Activated naive CD8-positive, alpha-beta T cell treated with anti-CD3 and anti-CD28 coated beads, Interleukin-2, amount 10 ng/mL, durations not matched to agents 7 days and 5 days (primary cell): ENCODE measurements at regions not wholly inside any gene's neighbourhood (a gene's known extent, or its start where the extent isn't known, plus 50 kb on each side); places are given as distances from the start of the nearest gene placed in this dataset.
"Not testable (repeated sequence)": the region's sequence is repeated elsewhere in the genome, so short reads cannot be mapped to it uniquely, and the experiment has no call there.

Experiments used
- ATAC-seq: fragments of 150-1000 bp; cut with Tn5 transposase; one replicate; pipeline ENCODE4 v1.10.0; 2021; ENCODE audit warnings: low read depth, moderate library complexity
- POLR2A ChIA-PET: fragments of 350-600 bp; sonication (Branson Sonifier 250); formaldehyde crosslinking; loops from one replicate; lab custom pipeline; 2021; ENCODE audit warnings: antibody characterized with exemption; lab: Charles Lee
- DNase-seq: peaks from one replicate; pipeline ENCODE4 v3.0.0; 2021
- H3K27ac Mint-ChIP-seq: one replicate; pipeline ENCODE4 v1.8.0; 2022; ENCODE audit warnings: mild to moderate bottlenecking, mixed read lengths
- H3K27me3 Mint-ChIP-seq: one replicate; pipeline ENCODE4 v1.8.0; 2022; ENCODE audit warnings: mild to moderate bottlenecking, moderate library complexity, mixed read lengths
- H3K36me3 Mint-ChIP-seq: one replicate; pipeline ENCODE4 v1.8.0; 2021; ENCODE audit warnings: mild to moderate bottlenecking, mixed read lengths
- H3K4me1 Mint-ChIP-seq: one replicate; pipeline ENCODE4 v1.8.0; 2021; ENCODE audit warnings: mixed read lengths
- H3K4me3 Mint-ChIP-seq: one replicate; pipeline ENCODE4 v1.8.0; 2022; ENCODE audit warnings: mild to moderate bottlenecking, moderate library complexity, mixed read lengths
- H3K9me3 Mint-ChIP-seq: one replicate; pipeline ENCODE4 v1.8.0; 2021; ENCODE audit warnings: mixed read lengths

DNA sequence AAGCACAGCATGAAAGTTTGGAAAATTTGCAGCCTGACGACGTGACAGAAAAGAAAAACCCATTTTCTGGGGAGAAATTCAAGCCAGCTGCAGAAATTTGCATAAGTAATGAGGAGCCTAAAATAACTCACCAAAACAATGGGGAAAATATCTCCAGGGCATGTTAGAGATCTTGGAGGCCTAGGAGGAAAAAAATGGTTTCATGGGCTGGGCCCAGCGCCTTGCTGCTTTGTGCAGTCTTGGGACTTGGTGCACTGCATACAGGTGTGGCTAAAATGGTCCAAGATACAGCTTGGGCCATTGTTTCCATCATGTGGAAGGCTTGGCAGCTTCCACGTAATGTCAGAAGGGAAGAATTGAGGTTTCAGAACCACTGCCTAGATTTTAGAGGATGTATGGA, 428.5 kb upstream of the FRG2C start:
- POLR2A ChIA-PET = no interaction called here
- DNase-seq (no peak), ATAC-seq (no peak)
- no peaks in the 10 kb centered on the region for H3K4me1 Mint-ChIP-seq
- H3K36me3 Mint-ChIP-seq = no peaks in the 10 kb centered on the region
- no peak overlapping the region for H3K4me3 Mint-ChIP-seq
- peaks cover 2% of the 10 kb centered on the region for H3K27me3 Mint-ChIP-seq
- no peak overlapping the region for H3K27ac Mint-ChIP-seq
- H3K9me3 Mint-ChIP-seq = no peaks in the 10 kb centered on the region

DNA sequence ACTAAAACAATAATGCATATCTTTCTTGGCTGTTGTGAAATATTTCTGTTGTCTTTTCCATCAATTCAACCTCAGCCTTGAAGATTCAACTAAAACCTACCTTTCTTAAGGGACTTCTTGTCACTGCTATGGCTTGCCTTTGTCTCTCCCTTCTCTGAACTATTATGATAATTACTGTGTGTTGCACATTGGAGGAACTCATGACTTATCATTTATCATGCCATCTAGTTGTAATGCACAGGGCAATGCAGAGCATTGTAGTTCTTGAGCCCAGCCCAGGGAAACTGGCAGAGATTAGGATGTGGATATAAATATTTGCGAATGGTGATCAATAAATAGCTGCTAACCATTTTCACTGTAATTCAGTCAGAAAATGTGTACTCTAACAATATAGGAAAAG, 427.1 kb upstream of the FRG2C start:
- DNase-seq = no peak
- H3K9me3 Mint-ChIP-seq = no peaks in the 10 kb centered on the region
- H3K27ac Mint-ChIP-seq = no peak overlapping the region
- H3K36me3 Mint-ChIP-seq = no peaks in the 10 kb centered on the region
- H3K27me3 Mint-ChIP-seq = peaks cover 2% of the 10 kb centered on the region
- no peak overlapping the region for H3K4me3 Mint-ChIP-seq
- no peaks in the 10 kb centered on the region for H3K4me1 Mint-ChIP-seq
- POLR2A ChIA-PET = no interaction called here
- ATAC-seq = no peak

DNA sequence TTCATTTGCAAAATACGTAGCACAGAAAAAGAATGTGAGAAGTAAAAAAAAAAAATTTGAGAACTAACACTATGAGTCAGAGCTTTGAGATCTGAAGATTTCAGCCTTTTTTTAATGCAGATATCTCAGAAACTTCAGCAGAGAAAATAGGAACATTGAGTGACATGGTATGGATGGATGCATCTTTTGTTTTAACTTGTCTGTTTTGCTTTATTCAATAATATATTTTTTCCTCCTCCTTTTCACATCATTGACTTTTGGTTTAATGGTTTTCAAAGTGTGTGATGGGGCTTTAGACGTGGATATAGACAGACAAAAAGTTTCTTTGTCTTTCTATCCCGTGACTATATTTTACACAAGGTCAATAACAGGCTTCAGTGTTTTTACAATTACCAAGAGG, 426.7 kb upstream of the FRG2C start:
- Mint-ChIP-seq H3K9me3 (no peaks in the 10 kb centered on the region), H3K27me3 (peaks cover 2% of the 10 kb centered on the region), H3K4me1 (no peaks in the 10 kb centered on the region), H3K4me3 (no peak overlapping the region), H3K36me3 (no peaks in the 10 kb centered on the region), H3K27ac (no peak overlapping the region)
- no peak for DNase-seq
- POLR2A ChIA-PET = no interaction called here
- ATAC-seq = no peak

DNA sequence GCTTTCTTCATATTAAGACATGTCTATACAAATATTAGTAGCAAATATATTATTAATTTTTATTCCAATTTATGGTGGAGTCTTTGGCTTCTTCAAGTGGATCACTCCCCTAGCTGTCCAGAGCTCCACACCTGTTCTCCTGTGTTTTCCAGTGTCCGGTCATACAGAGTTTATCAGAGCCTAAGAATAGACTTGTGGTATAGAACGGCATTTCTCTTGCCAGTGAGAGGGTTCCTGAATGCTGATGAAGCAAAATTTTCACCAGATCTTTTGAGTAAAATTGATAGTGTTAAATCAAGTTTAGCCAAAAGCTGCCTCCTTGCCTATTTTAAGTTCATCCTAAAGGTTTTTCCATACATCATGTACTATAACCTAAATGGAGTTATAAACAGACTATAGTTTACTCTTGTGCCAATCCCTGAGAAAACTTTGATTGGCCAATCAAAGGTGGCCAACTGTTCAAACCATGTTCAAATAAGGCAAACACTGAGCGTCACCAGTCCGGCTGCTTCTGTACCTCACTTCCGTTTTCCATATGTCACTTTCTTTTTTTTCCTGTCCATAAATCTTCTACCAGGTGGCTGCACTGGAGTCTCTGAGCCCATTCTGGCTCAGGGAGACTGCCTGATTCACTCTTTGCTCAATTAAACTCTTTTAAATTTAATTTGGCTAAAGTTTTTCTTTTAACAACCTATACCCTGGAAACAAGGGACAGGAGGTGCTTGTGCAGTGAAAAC, 422.7 kb upstream of the FRG2C start:
- H3K4me1 Mint-ChIP-seq, H3K9me3 Mint-ChIP-seq, H3K27me3 Mint-ChIP-seq, H3K4me3 Mint-ChIP-seq, H3K27ac Mint-ChIP-seq, ATAC-seq, POLR2A ChIA-PET, H3K36me3 Mint-ChIP-seq, DNase-seq: not testable (repeated sequence)

DNA sequence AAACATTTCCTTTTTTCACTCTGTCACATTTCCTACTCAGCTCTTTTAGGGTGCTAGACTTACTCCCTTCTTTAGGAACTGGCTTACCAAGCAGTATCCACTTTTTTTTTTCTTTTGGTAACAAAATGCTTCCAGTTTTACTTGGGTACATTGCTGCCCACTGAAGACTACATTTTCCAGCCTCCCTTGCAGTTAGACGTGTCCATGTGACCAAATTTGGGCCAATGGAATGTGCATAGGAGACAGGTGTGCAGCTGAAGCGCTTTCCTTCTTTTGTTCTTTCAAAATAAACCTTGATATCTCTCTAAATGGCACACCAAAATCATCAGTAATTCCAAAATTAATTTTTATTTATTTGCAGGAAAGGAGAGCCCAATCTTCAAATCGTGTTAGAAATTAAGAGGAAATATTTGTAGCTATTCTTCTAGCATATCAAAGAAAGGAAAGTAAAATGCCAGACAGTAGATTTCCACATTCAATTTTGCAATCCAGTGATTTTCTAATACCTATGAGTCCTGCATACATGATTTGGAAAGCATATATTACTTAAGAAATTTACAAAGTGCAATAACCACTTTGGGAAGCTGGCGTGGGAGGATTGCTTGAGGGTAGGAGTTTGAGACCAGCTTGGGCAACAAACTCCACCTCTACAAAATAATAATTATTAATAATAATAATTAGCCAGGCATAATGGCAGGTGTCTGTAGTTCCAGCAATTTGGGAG, 422.0 kb upstream of the FRG2C start:
- ATAC-seq (no peak), DNase-seq (no peak)
- no peak overlapping the region for H3K27ac Mint-ChIP-seq
- no peak overlapping the region for H3K4me3 Mint-ChIP-seq
- no peaks in the 10 kb centered on the region for H3K9me3 Mint-ChIP-seq
- no peaks in the 10 kb centered on the region for H3K4me1 Mint-ChIP-seq
- no peaks in the 10 kb centered on the region for H3K36me3 Mint-ChIP-seq
- H3K27me3 Mint-ChIP-seq = peaks cover 2% of the 10 kb centered on the region
- POLR2A ChIA-PET = no interaction called here

DNA sequence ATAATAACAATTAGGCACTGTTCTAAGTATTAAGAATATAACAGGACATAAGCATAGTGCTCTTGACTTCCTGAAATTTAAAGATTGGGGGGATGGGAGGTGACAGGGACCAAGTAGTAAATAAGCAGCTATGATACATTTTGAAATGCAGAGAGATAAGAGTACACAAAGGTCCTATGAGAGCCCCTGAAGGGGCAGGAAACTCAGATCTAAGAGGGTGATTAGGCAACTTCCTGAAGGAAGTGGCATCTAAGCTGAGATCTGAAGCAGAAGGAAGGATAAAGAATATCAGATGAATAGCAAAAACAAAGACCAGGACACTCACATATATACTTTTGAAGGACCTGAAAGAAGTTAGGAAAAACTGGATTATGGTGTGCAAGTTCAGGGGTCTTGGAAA, 415.2 kb upstream of the FRG2C start:
- H3K27me3 Mint-ChIP-seq = no peaks in the 10 kb centered on the region
- H3K4me3 Mint-ChIP-seq = no peak overlapping the region
- DNase-seq (no peak), ATAC-seq (no peak)
- POLR2A ChIA-PET = no interaction called here
- H3K9me3 Mint-ChIP-seq = no peaks in the 10 kb centered on the region
- H3K27ac Mint-ChIP-seq = no peak overlapping the region
- H3K36me3 Mint-ChIP-seq = no peaks in the 10 kb centered on the region
- H3K4me1 Mint-ChIP-seq = peaks cover 7% of the 10 kb centered on the region

DNA sequence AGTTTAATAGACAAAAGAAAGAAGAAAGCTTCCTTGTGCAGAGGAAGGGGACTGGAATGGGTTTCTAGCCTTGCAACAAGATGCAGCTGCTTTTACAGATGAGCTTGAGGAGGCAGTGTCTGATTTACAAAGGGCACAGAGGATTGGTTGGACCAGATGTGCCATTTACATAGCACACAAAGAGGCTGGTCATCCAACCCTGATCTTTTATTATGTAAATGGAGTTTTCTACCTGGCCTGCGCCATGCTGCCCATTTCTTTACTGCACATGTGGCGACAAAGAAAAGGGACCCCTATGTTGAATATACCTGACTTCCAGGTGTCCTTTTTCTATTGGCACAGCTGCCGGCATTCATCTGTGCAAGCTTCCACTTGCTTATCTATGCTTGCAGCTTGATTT, 409.4 kb upstream of the FRG2C start:
- no peaks in the 10 kb centered on the region for H3K36me3 Mint-ChIP-seq
- POLR2A ChIA-PET = no interaction called here
- DNase-seq (no peak), ATAC-seq (no peak)
- no peak overlapping the region for H3K4me3 Mint-ChIP-seq
- no peaks in the 10 kb centered on the region for H3K27me3 Mint-ChIP-seq
- no peak overlapping the region for H3K27ac Mint-ChIP-seq
- H3K9me3 Mint-ChIP-seq = no peaks in the 10 kb centered on the region
- H3K4me1 Mint-ChIP-seq = no peaks in the 10 kb centered on the region

DNA sequence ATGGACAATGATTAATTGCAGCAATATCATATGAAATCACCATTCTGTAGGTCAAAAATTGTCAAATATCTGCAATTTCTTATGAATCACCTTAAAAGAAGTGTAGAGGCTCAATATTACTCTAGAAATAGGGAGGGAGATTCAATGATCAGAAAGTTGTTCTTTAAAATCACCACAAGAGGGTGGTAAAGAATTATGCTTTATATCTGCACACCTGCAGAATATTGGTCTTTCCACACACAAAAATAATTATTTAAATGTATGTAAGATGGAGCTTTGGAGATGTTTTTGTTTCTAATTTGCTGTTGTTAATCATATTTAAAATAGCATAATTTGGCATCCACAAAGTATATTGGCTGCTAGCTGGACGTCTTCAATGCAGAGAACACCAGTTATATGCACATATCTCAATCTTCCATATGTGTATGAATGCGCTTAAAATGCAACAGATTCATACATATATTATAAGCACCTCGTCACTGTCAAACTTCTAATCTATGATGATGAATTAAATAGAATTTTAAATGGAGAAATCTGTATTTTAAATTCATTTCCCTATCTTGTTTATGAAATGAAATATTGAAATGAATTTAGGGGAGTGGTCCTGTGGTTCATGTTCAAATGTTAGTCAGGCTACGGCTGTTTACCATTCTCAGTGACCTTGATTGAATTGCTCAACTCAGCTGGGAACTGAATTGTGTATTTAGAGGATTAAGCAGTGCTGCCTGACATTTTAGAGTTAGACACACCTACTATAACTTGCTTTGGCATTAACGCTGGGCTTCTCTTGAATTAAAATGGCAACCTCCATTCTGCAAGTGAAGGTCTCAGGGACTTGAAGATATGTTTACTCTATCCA, 405.1 kb upstream of the FRG2C start:
- ATAC-seq, H3K4me1 Mint-ChIP-seq, H3K27me3 Mint-ChIP-seq, H3K27ac Mint-ChIP-seq, H3K36me3 Mint-ChIP-seq, H3K9me3 Mint-ChIP-seq, POLR2A ChIA-PET, H3K4me3 Mint-ChIP-seq, DNase-seq: not testable (repeated sequence)

DNA sequence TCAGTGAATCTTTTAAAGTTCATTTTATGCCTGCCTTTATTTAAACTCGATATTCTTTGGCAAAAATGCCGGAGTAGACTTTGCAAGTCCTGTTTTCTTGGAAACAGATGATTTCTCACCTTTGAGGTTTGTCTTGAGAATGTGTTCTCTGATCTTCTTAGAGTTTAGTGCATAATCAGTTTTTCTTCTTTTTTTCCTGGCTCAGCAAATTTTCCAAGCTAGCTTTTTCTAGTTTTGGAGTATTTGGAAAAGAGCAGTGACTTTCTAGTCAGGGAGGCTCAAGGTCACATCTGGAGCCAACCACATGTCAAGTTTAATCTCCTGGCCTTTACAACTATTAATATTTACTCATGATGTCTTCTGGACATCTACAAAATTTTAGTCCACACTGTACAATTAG, 403.2 kb upstream of the FRG2C start:
- H3K4me3 Mint-ChIP-seq = not testable (repeated sequence)

DNA sequence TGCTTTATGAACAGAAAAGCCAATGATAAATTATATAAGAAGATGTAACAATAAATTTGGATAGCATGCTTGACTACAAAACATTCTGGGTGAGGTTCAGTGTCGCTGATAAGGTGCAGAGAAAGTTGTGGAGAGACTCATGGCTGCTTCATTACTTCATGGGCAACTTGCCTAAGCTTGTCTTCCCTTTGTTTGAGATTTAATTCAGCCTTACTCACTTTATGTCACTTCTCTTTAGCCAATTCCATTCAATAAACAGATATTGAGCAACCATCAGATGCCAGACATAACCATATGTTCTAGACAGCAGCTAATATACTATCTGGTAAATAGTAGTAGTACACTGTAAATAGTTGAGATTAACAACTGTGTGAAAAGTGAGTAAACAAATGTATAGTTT, 401.5 kb upstream of the FRG2C start:
- no peak overlapping the region for H3K4me3 Mint-ChIP-seq
- no peaks in the 10 kb centered on the region for H3K36me3 Mint-ChIP-seq
- H3K27me3 Mint-ChIP-seq = no peaks in the 10 kb centered on the region
- no peaks in the 10 kb centered on the region for H3K4me1 Mint-ChIP-seq
- H3K9me3 Mint-ChIP-seq = no peaks in the 10 kb centered on the region
- H3K27ac Mint-ChIP-seq = no peak overlapping the region
- POLR2A ChIA-PET = no interaction called here
- ATAC-seq = no peak
- DNase-seq = no peak

More for the DNA sequence above, 403.2 kb upstream of the FRG2C start:
- H3K27ac Mint-ChIP-seq, DNase-seq, H3K27me3 Mint-ChIP-seq, ATAC-seq, H3K36me3 Mint-ChIP-seq, POLR2A ChIA-PET, H3K9me3 Mint-ChIP-seq, H3K4me1 Mint-ChIP-seq: not testable (repeated sequence)

DNA sequence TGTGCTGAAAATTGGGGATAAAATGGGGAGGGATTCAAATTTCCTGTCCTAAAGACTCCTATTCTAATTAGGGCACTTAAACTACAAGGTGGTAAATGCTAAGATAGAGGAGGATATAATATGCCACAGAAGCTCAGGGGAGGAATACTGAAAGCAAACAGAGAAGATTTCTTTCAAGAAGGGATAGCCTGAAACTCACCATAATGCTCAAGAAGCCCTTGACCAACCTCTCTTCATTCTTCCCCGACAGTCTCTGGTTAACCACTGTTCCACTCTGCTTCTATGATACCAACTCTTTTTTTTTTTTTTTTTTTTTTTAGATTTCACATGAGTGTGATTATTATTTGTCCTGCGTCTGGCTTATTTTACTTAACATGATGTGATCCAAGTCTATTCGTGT, 398.2 kb upstream of the FRG2C start:
- no peaks in the 10 kb centered on the region for H3K27me3 Mint-ChIP-seq
- POLR2A ChIA-PET = no interaction called here
- no peaks in the 10 kb centered on the region for H3K9me3 Mint-ChIP-seq
- H3K4me1 Mint-ChIP-seq = no peaks in the 10 kb centered on the region
- DNase-seq (no peak), ATAC-seq (no peak)
- no peak overlapping the region for H3K4me3 Mint-ChIP-seq
- H3K36me3 Mint-ChIP-seq = no peaks in the 10 kb centered on the region
- no peak overlapping the region for H3K27ac Mint-ChIP-seq

DNA sequence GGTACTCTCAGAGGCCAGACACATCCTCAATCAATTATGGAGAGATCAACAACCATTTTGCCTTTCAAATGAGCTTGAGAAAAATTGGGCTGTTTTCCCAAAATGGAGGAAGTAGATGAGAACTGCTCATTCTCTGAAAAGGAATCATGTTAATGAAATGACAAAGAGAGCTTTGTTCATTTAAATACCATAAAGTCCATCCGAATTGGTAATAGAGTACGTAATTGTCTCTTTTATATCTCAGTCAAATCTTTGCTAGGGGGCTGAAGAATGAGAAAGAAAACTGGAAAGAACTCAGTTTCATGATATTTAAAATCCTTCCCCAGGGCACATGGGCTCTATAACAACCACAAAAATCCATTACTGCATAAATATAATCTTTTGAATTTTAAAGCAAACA, 395.6 kb upstream of the FRG2C start:
- ATAC-seq, H3K9me3 Mint-ChIP-seq, H3K4me3 Mint-ChIP-seq, H3K27ac Mint-ChIP-seq, DNase-seq, H3K36me3 Mint-ChIP-seq, H3K27me3 Mint-ChIP-seq, POLR2A ChIA-PET, H3K4me1 Mint-ChIP-seq: not testable (repeated sequence)

DNA sequence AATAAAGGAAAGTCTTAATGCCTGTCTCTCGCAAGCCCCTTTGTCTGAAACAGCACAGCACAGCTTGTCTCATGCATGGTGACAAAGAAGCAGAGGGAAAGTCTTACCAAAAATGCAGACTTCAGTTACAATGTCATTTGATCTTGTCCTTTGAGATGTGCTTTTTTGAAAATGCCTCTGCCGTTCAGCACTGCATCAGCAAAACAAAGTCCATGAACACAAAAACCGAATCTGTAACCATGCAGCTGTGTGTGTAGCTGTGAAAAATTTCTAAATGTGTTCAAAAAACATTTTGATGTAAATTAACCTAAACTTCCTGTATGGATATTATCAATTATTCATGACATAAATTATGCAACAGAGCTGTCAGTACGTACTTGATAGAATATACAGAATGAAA, 391.9 kb upstream of the FRG2C start:
- H3K27ac Mint-ChIP-seq, ATAC-seq, H3K27me3 Mint-ChIP-seq, H3K4me3 Mint-ChIP-seq, H3K36me3 Mint-ChIP-seq, DNase-seq, POLR2A ChIA-PET, H3K4me1 Mint-ChIP-seq, H3K9me3 Mint-ChIP-seq: not testable (repeated sequence)

DNA sequence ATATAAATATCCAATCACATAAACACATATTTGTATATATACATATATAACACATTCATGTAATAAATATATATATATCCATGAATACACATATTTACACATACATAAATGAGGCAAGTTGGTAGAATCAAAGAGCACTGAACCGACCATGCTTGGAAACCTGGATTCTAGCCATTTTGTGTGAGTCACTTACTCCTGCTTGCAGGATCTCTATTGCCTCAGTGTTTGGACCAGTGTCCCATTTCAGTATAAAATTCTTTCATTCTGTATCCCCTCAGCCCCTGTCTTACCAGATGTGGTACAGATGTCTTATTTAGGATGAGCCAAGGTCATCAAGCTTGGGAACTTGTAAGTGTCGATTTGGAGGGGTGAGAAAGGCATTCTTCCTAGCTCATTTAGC, 391.4 kb upstream of the FRG2C start:
- POLR2A ChIA-PET = no interaction called here
- H3K9me3 Mint-ChIP-seq = peaks cover under 1% of the 10 kb centered on the region

More for the DNA sequence above, 391.4 kb upstream of the FRG2C start:
- H3K4me3 Mint-ChIP-seq = no peak overlapping the region
- no peak overlapping the region for H3K27ac Mint-ChIP-seq
- DNase-seq (no peak), ATAC-seq (no peak)
- no peaks in the 10 kb centered on the region for H3K36me3 Mint-ChIP-seq
- no peaks in the 10 kb centered on the region for H3K4me1 Mint-ChIP-seq
- no peaks in the 10 kb centered on the region for H3K27me3 Mint-ChIP-seq
